MM.1S (cell line): ENCODE measurements at regions not wholly inside any gene's neighbourhood (a gene's known extent, or its start where the extent isn't known, plus 50 kb on each side); places are given as distances from the start of the nearest gene placed in this dataset.

Experiments
- DNase-seq: peaks from one replicate; pipeline ENCODE4 v3.0.0-alpha.2; 2015
- H2AFZ ChIP-seq: fragments of 300-600 bp; sonication (generic); 2 replicates; pipeline ENCODE4 v1.6.0; 2016; ENCODE audit warnings: antibody characterized with exemption, low read length
- H3F3A ChIP-seq: fragments of 300-600 bp; sonication (generic); 2 replicates; pipeline ENCODE4 v1.6.1; 2016; ENCODE audit warnings: mild to moderate bottlenecking, antibody characterized with exemption, low read length, moderate library complexity, mixed read lengths; ENCODE audit not compliant: insufficient read depth
- H3K27ac ChIP-seq: fragments of 300-600 bp; sonication (generic); 2 replicates; pipeline ENCODE4 v1.5.1; 2016; ENCODE audit warnings: mild to moderate bottlenecking, low read length
- H3K27me3 ChIP-seq: fragments of 300-600 bp; sonication (generic); replicated peaks from 2 replicates; pipeline ENCODE4 v1.6.0; 2016; ENCODE audit warnings: low read length; ENCODE audit not compliant: insufficient read depth
- H3K36me3 ChIP-seq: fragments of 300-600 bp; sonication (generic); replicated peaks from 2 replicates; pipeline ENCODE4 v1.6.1; 2016; ENCODE audit warnings: mild to moderate bottlenecking, low read length, mixed read lengths; ENCODE audit not compliant: insufficient read depth
- H3K4me1 ChIP-seq: fragments of 300-600 bp; sonication (generic); 2 replicates; pipeline ENCODE4 v1.6.1; 2016; ENCODE audit warnings: low read length, mixed read lengths
- H3K4me2 ChIP-seq: fragments of 300-600 bp; sonication (generic); 2 replicates; pipeline ENCODE4 v1.6.0; 2016; ENCODE audit warnings: low read depth, low read length
- H3K4me3 ChIP-seq: fragments of 300-600 bp; sonication (generic); 2 replicates; pipeline ENCODE4 v1.5.1; 2016; ENCODE audit warnings: low read length, mixed read lengths
- H3K79me2 ChIP-seq: fragments of 300-600 bp; sonication (generic); 2 replicates; pipeline ENCODE4 v1.6.1; 2016; ENCODE audit warnings: mixed run types, low read length, mixed read lengths
- H3K9ac ChIP-seq: fragments of 300-600 bp; sonication (generic); 2 replicates; pipeline ENCODE4 v1.6.1; 2016; ENCODE audit warnings: low read length, mixed read lengths
- H3K9me2 ChIP-seq: fragments of 300-600 bp; sonication (generic); replicated peaks from 2 replicates; pipeline ENCODE4 v1.6.1; 2016; ENCODE audit warnings: mild to moderate bottlenecking, low read length, mixed read lengths; ENCODE audit not compliant: insufficient read depth
- H3K9me3 ChIP-seq: fragments of 300-600 bp; sonication (generic); replicated peaks from 2 replicates; pipeline ENCODE4 v1.6.1; 2016; ENCODE audit warnings: mild to moderate bottlenecking, low read length, mixed read lengths; ENCODE audit not compliant: insufficient read depth
- H4K20me1 ChIP-seq: fragments of 300-600 bp; sonication (generic); 2 replicates; pipeline ENCODE4 v1.6.1; 2016; ENCODE audit warnings: mild to moderate bottlenecking, low read length, moderate library complexity, mixed read lengths; ENCODE audit not compliant: insufficient read depth
- CTCF ChIP-seq: fragments of 300-600 bp; sonication (generic); IDR thresholded peaks from 2 replicates; pipeline ENCODE4 v1.5.1; 2016; ENCODE audit warnings: antibody characterized with exemption, low read length, mixed read lengths
- EZH2 ChIP-seq: fragments of 300-600 bp; sonication (generic); optimal IDR thresholded peaks from 2 replicates; pipeline ENCODE3; 2017; ENCODE audit warnings: low read depth, mild to moderate bottlenecking, antibody characterized with exemption, low read length, mixed read lengths
- EZH2phosphoT487 ChIP-seq: fragments of 300-600 bp; sonication (generic); IDR thresholded peaks from 2 replicates; pipeline ENCODE4 v1.6.1; 2018; ENCODE audit warnings: antibody characterized with exemption, low read length

- Histone ChIP-seq H3K36me3 (no peaks in the 10 kb centered on the region), H3K4me1 (no peaks in the 10 kb centered on the region), H3K9me3 (no peaks in the 10 kb centered on the region), H3F3A (no peaks in the 10 kb centered on the region), H3K27me3 (no peaks in the 10 kb centered on the region), H3K4me3 (no peak overlapping the region), H3K4me2 (no peak overlapping the region), H3K27ac (no peak overlapping the region), H4K20me1 (no peaks in the 10 kb centered on the region), H3K9ac (no peak overlapping the region), H3K9me2 (no peaks in the 10 kb centered on the region), H3K79me2 (no peaks in the 10 kb centered on the region), H2AFZ (no peak overlapping the region)
- TF ChIP-seq EZH2phosphoT487 (no peak), EZH2 (no peak), CTCF (no peak)
- DNase-seq = no peak
Measured at GRCh38 chr10:85213493-85213892, 885.1 kb downstream of the CCSER2 start.

DNA sequence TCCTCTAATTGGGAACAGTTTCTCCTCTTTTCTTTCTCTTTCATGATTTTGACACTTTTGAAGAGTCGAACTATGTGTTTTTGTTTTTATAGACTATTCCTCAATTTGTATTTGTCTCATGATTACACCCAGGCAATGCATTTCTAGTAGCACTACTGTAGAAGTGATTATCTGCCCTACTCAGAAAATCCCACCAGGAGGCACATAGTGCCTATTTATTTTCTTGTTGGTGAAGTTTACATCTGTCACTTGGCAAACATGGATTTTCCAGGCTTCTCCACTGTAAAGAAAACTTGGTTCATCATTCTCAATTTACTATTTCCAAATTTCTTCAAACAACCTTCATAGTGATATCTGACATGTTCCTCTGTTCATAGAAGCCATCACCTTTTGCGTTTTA lies 893.9 kb downstream of the CCSER2 start:
- no peak overlapping the region for H2AFZ ChIP-seq
- H3K27ac ChIP-seq = no peak overlapping the region
- H3K36me3 ChIP-seq = no peaks in the 10 kb centered on the region
- H3K9me3 ChIP-seq = no peaks in the 10 kb centered on the region
- no peak overlapping the region for H3K9ac ChIP-seq
- H3K9me2 ChIP-seq = no peaks in the 10 kb centered on the region
- H3F3A ChIP-seq = no peaks in the 10 kb centered on the region
- TF ChIP-seq EZH2phosphoT487 (no peak), CTCF (no peak), EZH2 (no peak)
- H3K4me2 ChIP-seq = no peak overlapping the region
- no peaks in the 10 kb centered on the region for H4K20me1 ChIP-seq
- no peak overlapping the region for H3K4me3 ChIP-seq
- no peaks in the 10 kb centered on the region for H3K79me2 ChIP-seq
- H3K27me3 ChIP-seq = no peaks in the 10 kb centered on the region
- no peak for DNase-seq
- no peaks in the 10 kb centered on the region for H3K4me1 ChIP-seq

DNA sequence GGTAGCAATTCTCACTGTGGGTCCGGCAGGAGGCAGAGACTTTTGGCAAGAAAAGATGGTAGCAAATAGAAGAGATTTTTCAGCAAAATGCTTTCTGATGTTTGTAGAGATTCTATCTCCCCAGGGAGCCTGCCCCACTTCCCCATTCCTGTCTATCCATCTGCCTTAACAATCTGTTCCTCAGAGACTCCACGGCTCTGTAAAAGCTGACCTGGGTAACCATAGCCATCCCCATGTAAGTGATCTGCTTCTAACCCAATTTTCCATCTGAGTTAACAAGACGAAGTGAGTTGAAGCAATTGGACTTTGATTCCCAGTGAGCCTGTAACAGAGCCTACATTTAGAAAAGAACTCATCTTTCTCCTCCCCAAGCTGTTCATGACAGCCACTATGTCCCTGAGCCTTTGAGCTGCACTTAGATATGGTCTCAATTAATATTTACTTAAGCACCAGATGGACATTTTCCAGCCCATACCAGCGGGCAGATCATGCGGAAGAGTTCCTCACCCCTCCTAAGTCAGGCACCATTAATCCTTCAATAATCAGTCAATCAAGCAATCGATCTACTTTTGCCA lies 896.1 kb downstream of the CCSER2 start:
- Histone ChIP-seq H3K79me2 (no peaks in the 10 kb centered on the region), H3K9me2 (no peaks in the 10 kb centered on the region), H3K27me3 (no peaks in the 10 kb centered on the region), H3K9ac (no peak overlapping the region), H3K4me2 (no peak overlapping the region), H3K4me3 (no peak overlapping the region), H3K4me1 (no peaks in the 10 kb centered on the region), H3K36me3 (no peaks in the 10 kb centered on the region), H3K9me3 (no peaks in the 10 kb centered on the region), H2AFZ (no peak overlapping the region), H3K27ac (no peak overlapping the region), H3F3A (no peaks in the 10 kb centered on the region), H4K20me1 (no peaks in the 10 kb centered on the region)
- DNase-seq = no peak
- TF ChIP-seq CTCF (no peak), EZH2phosphoT487 (no peak), EZH2 (no peak)
